Amygdala (tissue), 56 donors: ENCODE measurements at regions not wholly inside any gene's neighbourhood (a gene's known extent, or its start where the extent isn't known, plus 50 kb on each side); places are given as distances from the start of the nearest gene placed in this dataset.

ENCODE experiments used
- DNase-seq, 56 donors: peaks; one replicate each; lab custom pipeline; 2025; lab: John Stamatoyannopoulos, UW

GRCh38 chr21:16768096-16768495 lies 744.7 kb upstream of the CXADR start:
- no peak for DNase-seq

DNA sequence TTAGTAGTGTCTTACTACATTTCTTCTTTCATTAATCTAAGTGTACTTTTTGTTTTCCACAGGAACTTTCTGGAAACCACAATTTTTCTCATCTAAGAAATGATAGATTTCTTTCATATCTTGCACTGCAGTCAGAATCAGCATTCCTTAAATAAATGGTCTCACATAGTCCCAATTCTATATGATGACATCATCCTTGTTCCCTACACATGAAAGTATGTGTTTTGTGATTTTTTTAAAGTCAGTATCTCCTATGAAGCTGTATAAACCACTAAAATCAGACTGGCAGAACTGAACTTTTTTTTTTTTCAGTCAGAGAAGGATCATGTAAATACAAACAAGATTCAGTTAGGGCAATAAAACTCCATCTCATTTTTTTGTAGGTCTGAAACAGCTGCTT lies 742.6 kb upstream of the CXADR start:
- DNase-seq = no peak

DNA sequence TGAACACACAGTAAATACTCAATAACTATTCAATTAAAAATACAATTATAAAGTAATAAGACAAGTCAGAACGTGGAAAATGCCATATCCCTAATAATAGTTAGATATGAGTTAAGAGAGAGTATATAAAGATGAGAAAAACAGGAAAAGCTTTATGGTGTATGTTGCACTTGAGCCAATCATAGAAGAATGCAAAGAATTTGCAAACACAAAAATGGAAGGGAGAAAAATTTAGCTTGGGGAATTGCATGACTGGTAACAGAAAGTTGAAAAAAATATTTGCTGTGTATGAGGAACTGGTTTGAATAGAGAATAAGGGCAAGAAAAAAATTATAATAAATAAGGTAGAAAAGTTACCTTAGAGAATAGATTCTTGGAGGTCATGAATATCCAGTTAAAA lies 739.6 kb upstream of the CXADR start:
- DNase-seq = no peak

DNA sequence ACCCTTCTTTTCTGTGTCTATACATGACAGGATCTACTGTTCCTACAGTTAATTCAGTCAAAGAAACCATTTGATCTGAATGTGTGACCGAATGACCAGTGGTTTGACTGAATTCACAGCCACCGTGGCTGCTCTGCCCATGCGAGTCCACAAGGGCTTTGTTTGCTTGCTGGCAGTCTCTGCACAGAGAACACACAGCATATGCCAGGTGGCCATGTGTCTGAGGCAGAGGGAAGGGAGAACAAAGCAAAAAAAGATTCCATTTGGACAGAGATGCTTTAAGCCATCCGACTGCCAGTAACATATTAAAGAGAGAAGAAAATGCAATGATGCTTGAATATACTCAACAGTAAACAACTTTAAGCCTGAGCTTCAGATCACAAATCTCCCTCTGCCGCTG lies 737.8 kb upstream of the CXADR start:
- peak in 35 of 56 donors; percentile 4 to 65 (median 31) for DNase-seq

DNA sequence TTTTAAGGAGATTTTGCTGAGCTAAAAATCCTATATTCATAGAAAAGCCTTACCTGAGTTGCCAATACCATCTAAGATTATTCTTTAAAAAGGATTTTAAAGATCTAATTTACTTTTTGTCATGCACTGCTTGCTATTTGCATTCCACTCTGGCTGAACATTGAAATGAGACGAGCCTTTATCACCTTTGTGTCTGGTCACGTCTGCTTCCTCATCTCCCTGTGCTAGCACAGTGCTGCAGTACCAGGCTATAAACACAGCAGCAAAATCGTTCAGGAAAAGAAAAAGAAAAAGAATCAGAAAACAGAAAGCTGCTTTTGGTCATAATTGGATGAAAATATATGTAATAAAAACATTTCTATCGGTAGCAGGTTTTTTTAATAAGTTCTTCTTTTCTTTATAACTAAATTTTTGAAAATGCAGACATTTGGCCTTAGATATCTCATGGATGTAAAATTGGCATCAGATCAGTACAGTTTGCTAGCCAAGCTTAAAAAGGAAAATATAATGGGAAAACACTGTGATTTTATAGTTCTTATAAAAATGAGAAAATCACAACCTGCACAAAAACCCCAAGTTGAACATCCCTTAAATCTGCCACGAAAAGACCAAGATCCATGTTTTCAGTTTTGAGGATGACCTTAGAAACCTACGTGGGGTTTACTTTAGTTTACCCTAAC lies 735.7 kb upstream of the CXADR start:
- DNase-seq = no peak

DNA sequence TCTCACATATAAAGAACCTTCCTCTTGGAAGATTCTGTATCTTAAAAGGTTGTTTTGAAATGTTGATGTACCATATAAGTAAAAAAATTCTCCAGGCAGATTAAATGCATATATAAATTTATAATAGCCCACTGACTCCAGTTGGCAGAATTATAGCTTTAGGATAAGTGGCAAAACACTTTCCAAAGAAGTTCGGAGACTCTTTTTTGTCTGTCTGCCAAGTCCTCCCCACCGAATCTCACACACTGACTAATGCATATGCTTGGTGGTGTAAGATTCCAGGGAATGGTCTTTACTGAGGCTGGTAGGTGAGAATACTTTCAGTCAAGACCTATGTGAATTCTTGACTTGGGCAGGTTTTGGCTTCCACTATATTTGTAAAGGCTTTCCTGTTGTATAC lies 724.3 kb upstream of the CXADR start:
- no peak for DNase-seq

GRCh38 chr21:16789636-16790035 lies 723.2 kb upstream of the CXADR start:
- no peak for DNase-seq

- peak in 4 of 56 donors; percentile 7 to 37 (median 14) for DNase-seq
These were observed 720.7 kb upstream of the CXADR start for GRCh38 chr21:16792101-16792500.

DNA sequence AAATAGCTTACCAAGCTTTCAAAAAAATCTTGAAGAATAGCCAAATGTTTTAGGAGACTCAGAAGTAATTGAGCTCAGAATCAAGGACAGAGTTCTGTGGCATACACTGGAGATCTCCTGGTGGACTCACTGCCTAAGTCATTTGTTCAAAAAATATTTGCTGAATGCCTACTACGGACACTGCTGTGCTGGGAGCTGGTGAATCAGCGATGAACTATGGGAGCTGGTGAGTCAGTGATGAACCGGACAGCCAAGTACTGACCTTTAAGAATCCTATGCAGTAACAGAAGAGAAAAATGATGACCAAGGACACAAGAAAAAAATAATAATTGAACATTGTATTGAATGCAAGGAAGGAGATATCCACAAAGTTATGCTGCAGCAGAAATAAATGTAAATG lies 717.9 kb upstream of the CXADR start:
- no peak for DNase-seq

- DNase-seq = no peak
These were observed 716.1 kb upstream of the CXADR start for GRCh38 chr21:16796776-16797175.

DNA sequence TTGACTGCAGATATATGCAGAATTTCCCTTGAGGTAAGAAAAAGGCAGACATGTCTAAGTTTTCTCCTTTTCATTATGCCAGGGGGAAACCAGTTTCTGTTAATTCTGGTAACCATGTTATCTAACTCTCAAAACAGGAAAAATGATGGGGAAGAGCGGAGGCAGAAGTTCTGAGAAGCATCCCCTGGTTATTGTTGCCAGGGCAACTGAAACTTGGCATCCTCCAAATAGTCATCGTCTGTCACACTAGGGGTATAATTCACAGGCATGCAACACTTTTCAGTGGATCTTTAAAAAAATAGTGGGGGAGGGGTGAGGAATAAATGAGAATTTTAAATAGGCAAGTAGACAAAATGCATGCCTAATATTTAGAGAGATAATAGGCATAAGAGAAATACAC lies 715.3 kb upstream of the CXADR start:
- peak in 4 of 56 donors; percentile 5 to 41 (median 20) for DNase-seq

GRCh38 chr21:16797966-16798365 lies 714.9 kb upstream of the CXADR start:
- no peak for DNase-seq

DNA sequence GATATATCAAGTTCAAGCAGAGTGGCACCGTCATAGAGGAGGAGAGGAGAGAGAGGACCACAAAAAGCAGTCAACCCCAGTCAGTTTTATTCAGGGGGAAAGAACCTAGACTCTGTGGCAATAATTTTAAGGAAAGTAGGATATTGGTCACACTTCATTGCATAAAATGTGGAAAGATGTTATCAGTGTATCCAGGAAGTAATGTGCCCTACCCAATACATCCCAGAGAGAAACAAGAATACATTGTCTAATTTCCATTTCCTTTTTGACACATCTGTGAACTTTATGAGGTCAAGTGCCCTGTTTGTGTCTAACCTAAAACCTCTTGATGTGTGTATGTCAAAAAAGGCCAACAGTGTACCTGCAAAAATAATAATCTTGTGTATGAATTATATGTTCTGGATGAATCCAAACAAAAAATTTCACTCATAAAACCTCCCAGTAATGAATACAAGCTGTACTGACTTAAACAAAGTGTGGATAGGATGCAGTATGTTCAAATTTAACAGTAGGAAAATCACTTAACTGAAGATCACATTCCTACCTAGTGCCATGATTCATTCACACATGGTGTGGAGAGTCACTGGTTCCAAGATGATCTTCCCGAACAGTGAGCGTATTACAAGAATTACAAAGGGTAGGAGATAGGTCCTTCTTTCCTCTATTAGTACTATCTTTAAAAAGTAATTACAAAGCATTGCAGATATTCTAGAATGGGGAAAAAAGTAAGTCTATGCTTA lies 712.1 kb upstream of the CXADR start:
- no peak for DNase-seq

- DNase-seq = no peak
These were observed 701.8 kb upstream of the CXADR start for GRCh38 chr21:16811011-16811410.

DNA sequence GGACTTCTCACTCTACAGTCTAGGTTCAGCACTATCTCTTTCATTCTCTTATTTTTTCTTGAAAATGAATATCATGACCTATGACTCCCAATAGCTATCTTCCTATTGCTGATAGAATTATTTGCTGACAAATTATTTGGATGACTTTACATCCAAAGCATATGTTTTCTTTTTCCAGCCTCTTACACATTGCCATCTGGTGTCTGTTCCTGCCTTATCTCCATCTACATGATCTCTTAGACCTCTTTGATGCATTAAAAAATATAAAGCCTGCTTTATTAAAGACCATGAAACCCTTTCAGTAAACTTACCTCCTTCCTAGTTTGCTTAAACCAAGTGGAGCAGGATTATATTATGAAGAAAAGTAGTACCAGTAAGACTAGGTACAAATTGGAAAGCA lies 700.9 kb upstream of the CXADR start:
- DNase-seq = no peak

DNA sequence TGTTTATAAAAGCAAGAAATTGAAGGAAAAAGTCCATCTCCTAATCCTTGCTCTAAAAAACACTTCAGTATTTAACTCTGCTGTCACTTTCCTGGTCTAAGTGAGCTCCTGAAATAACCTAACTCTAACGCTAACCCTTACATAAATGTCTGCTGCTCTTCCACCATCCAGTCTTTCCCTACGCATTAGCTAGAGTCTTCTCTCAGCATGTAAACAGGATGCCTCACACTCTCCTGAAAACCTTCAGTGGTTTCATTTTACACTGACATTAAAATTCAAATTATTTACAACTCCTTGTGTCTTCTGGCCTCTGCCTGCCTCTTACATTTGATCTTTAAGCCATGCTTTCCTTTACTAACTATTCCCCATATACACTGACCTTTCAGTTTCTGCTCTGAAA lies 697.6 kb upstream of the CXADR start:
- DNase-seq = no peak

- no peak for DNase-seq
These were observed 691.3 kb upstream of the CXADR start for GRCh38 chr21:16821588-16821987.

DNA sequence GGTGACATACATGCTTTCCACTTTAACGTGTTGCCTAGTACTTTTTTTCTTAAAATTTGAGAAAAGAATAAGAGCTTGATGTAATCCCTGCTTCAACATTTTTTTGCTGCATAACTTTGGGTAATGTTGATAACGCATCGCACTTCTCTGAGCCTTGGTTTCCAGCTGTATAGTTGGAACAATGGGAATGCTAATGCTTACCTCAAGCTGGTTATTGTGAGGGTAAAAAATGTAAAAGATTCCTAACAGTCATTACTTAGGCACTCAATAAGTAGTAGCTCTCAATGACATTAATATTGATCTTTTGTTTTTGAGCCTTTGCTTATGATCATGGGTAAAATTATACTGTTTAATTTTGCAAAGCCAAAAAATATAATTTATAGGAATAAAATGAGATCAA lies 683.3 kb upstream of the CXADR start:
- DNase-seq = no peak

- no peak for DNase-seq
These were observed 680.1 kb upstream of the CXADR start for GRCh38 chr21:16832791-16833190.

- no peak for DNase-seq
These were observed 678.1 kb upstream of the CXADR start for GRCh38 chr21:16834791-16835190.

GRCh38 chr21:16837321-16837720 lies 675.5 kb upstream of the CXADR start:
- no peak for DNase-seq

GRCh38 chr21:16837721-16838120 lies 675.1 kb upstream of the CXADR start:
- DNase-seq = no peak
